ENCODE measurements at regions not wholly inside any gene's neighbourhood (a gene's known extent, or its start where the extent isn't known, plus 50 kb on each side); places are given as distances from the start of the nearest gene placed in this dataset.

GRCh38 chr11:91804042-91804441 is 420.6 kb upstream of the FAT3 start:
- TF ChIP-seq, protein P1, sequence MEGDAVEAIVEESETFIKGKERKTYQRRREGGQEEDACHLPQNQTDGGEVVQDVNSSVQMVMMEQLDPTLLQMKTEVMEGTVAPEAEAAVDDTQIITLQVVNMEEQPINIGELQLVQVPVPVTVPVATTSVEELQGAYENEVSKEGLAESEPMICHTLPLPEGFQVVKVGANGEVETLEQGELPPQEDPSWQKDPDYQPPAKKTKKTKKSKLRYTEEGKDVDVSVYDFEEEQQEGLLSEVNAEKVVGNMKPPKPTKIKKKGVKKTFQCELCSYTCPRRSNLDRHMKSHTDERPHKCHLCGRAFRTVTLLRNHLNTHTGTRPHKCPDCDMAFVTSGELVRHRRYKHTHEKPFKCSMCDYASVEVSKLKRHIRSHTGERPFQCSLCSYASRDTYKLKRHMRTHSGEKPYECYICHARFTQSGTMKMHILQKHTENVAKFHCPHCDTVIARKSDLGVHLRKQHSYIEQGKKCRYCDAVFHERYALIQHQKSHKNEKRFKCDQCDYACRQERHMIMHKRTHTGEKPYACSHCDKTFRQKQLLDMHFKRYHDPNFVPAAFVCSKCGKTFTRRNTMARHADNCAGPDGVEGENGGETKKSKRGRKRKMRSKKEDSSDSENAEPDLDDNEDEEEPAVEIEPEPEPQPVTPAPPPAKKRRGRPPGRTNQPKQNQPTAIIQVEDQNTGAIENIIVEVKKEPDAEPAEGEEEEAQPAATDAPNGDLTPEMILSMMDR (IDR thresholded peaks at IDR 0.05; ENCODE audit: low read depth, low read length, poor library complexity, severe bottlenecking) = no peak
- no peak for TF ChIP-seq EZH2phosphoT487 (IDR thresholded peaks at IDR 0.05; ENCODE audit: borderline replicate concordance, low read length)

Measured in DOHH2 (cell line).